ENCODE measurements at regions not wholly inside any gene's neighbourhood (a gene's known extent, or its start where the extent isn't known, plus 50 kb on each side); places are given as distances from the start of the nearest gene placed in this dataset.
A peak's percentile ranks its signal among the peaks of the same experiment; 100 is the strongest.

- Histone ChIP-seq H3K4me2 (ENCODE audit: insufficient read depth, insufficient read length, low read length) (no peak overlapping the region), H3K27ac (ENCODE audit: insufficient read length, low read depth, low read length) (no peak overlapping the region), H3K27me3 (ENCODE audit: insufficient read depth, low read length) (no peaks in the 10 kb centered on the region), H2BK20ac (ENCODE audit: low read depth, low read length, poor library complexity, severe bottlenecking) (no peak overlapping the region), H3K79me2 (ENCODE audit: insufficient read depth, low read length) (no peaks in the 10 kb centered on the region), H3K4ac (ENCODE audit: low read depth, low read length) (no peak overlapping the region), H3K23ac (ENCODE audit: insufficient read length, low read depth, low read length) (no peak overlapping the region), H3K18ac (ENCODE audit: insufficient read length, low read depth, low read length) (no peak overlapping the region), H2BK5ac (ENCODE audit: insufficient read length, low read length) (no peak overlapping the region), H4K20me1 (ENCODE audit: control insufficient read depth, insufficient read depth, insufficient read length) (no peaks in the 10 kb centered on the region), H4K8ac (replicated peaks; ENCODE audit: insufficient read length, low read depth, low read length) (no peak overlapping the region), H3K9ac (ENCODE audit: extremely low read depth, insufficient read length, low read length) (no peak overlapping the region), H2AK5ac (ENCODE audit: insufficient read length, low read length) (no peak overlapping the region), H2BK15ac (ENCODE audit: low read depth, low read length) (no peak overlapping the region), H4K5ac (ENCODE audit: insufficient read length, low read depth, low read length) (no peak overlapping the region), H2AFZ (ENCODE audit: low read length) (no peak overlapping the region), H3K14ac (ENCODE audit: insufficient read depth, low read length) (no peak overlapping the region), H3K23me2 (ENCODE audit: insufficient read length, low read depth, low read length, poor library complexity, severe bottlenecking) (no peaks in the 10 kb centered on the region), H2BK120ac (ENCODE audit: low read depth, low read length, poor library complexity, severe bottlenecking) (no peak overlapping the region), H3K56ac (ENCODE audit: insufficient read length, low read depth, low read length) (no peak overlapping the region), H3K4me1 (ENCODE audit: insufficient read depth, low read length) (no peaks in the 10 kb centered on the region), H3T11ph (ENCODE audit: low read length) (no peak overlapping the region), H3K79me1 (ENCODE audit: insufficient read depth, low read depth, low read length, poor library complexity, severe bottlenecking) (no peaks in the 10 kb centered on the region), H4K91ac (ENCODE audit: insufficient read length, low read depth, low read length) (no peak overlapping the region), H2BK12ac (ENCODE audit: insufficient read length, low read depth, low read length) (no peak overlapping the region), H3K9me3 (ENCODE audit: control insufficient read depth, low read depth, low read length) (no peaks in the 10 kb centered on the region)
- H3K27ac Mint-ChIP-seq: no peak overlapping the region; a peak in 1 of 7 replicates
- peaks cover 3 to 4% of the 10 kb centered on the region in 2 experiments for H3K4me1 Mint-ChIP-seq
- H3K27me3 Mint-ChIP-seq (ENCODE audit: low read depth): no peaks in the 10 kb centered on the region; the same call in 1 of the 2 replicates
- no CpG with 5 or more reads among the region's 2 CpGs for WGBS (ENCODE audit: extremely low coverage, insufficient read length, low lambda C conversion rate)
- H3K4me3 Mint-ChIP-seq: no peak overlapping the region
- H3K9me3 Mint-ChIP-seq: 0 out of 5 replicates have a peak, but pooled peaks cover 0 to 4% of the 10 kb centered on the region in 2 experiments
- TF ChIP-seq CTCF (conservative IDR thresholded peaks at IDR 0.05): peak; percentile 36; the same call in 1 of the 3 replicates
- H3K36me3 Mint-ChIP-seq (ENCODE audit: insufficient read depth in 1 of 3, low read depth in 3 of 3): no peaks in the 10 kb centered on the region
- no peak for DNase-seq
These were observed 301.7 kb upstream of the PCSK5 start for GRCh38 chr9:75588808-75589207.

All from H9 (cell line).